ENCODE measurements at regions not wholly inside any gene's neighbourhood (a gene's known extent, or its start where the extent isn't known, plus 50 kb on each side); places are given as distances from the start of the nearest gene placed in this dataset.

DNA sequence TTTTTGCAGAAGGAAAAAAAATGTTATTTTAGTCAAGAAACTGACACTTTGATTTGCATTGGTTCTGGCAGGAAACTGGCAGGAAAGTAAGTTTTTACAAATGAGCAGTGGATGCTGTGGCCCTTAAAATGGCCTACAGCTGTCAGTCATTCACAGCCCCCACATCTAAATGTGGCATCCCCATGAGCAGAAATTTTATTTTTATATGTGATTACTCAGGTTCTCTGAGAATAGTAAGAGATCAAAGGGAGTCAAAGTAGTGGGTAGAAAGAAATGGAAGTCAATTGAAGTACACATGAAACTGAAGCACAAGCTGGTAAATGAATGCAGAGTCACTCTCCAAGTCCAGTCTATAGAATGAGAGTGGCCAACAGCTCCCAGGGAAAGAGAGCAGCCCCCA, 80.3 kb downstream of the ENC1 start:
- H3K4me3 ChIP-seq, result no peak overlapping the region
- TF ChIP-seq POLR2AphosphoS5 (IDR thresholded peaks at IDR 0.05) (no peak), EP300 (IDR thresholded peaks at IDR 0.05) (no peak), POLR2A (IDR thresholded peaks at IDR 0.05) (no peak)
- TF ChIP-seq, protein P1, sequence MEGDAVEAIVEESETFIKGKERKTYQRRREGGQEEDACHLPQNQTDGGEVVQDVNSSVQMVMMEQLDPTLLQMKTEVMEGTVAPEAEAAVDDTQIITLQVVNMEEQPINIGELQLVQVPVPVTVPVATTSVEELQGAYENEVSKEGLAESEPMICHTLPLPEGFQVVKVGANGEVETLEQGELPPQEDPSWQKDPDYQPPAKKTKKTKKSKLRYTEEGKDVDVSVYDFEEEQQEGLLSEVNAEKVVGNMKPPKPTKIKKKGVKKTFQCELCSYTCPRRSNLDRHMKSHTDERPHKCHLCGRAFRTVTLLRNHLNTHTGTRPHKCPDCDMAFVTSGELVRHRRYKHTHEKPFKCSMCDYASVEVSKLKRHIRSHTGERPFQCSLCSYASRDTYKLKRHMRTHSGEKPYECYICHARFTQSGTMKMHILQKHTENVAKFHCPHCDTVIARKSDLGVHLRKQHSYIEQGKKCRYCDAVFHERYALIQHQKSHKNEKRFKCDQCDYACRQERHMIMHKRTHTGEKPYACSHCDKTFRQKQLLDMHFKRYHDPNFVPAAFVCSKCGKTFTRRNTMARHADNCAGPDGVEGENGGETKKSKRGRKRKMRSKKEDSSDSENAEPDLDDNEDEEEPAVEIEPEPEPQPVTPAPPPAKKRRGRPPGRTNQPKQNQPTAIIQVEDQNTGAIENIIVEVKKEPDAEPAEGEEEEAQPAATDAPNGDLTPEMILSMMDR (IDR thresholded peaks at IDR 0.05), result no peak
- H3K9me3 ChIP-seq, result no peaks in the 10 kb centered on the region
- no peak for DNase-seq (ENCODE audit: low spot score in 2 of 2)
- H3K27ac ChIP-seq, result no peak overlapping the region
- no peaks in the 10 kb centered on the region for H3K36me3 ChIP-seq
- no peaks in the 10 kb centered on the region for H3K27me3 ChIP-seq
- H3K4me1 ChIP-seq, result no peaks in the 10 kb centered on the region

DNA sequence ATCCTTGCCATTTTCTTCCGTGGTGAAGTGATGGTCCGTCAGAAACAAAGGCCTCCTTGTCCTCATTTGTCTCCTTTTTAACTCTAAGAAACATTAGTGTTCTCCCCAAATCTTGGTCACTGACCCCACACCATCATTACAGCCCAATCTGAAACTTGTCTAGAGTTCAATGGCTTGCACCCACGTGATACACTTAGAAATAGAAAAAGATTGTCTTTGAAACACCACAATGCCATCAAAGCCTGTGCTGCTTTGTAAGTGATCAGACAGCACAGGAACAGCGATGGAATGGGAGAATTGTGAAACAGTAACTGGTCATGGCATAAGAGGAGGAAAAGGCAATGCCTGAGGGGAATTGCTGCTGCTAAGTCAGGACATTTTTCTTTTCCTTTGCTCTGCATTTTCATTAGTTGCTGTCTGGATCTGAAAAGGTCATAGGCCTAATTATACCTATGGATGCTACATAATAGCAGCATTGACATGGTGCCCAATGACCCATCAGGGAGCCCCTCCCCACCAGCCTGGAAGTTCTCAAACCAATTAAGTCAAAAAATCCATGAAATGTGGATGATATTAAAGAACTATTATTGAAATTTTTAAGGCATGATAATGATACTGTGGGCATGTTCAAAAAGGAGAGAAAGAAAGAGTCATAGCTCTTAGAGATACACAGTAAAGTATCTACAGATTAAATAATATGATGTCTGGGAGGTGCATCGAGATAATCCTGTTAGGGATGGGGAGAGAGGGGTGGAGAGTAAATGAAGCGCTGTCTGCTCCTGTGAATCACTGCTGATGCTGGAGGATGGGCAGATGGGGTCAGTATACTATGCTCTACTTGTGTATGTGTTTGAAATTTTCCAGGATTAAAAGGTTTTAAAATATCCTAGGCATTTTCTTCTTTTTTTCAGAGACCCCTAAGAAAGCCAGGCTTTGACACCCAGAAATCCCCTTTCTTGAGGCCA, 83.6 kb downstream of the ENC1 start:
- H3K27me3 ChIP-seq, result no peaks in the 10 kb centered on the region
- WGBS, result 85% methylated on average over 6 of the region's 6 CpGs
- H3K9me3 ChIP-seq, result no peaks in the 10 kb centered on the region
- H3K4me3 ChIP-seq, result no peak overlapping the region
- H3K36me3 ChIP-seq, result no peaks in the 10 kb centered on the region
- H3K4me1 ChIP-seq, result no peaks in the 10 kb centered on the region
- H3K27ac ChIP-seq, result no peak overlapping the region
- DNase-seq (ENCODE audit: low spot score in 2 of 2), result no peak
- TF ChIP-seq EP300 (IDR thresholded peaks at IDR 0.05) (no peak), POLR2AphosphoS5 (IDR thresholded peaks at IDR 0.05) (no peak), POLR2A (IDR thresholded peaks at IDR 0.05) (no peak)
- TF ChIP-seq, protein P1 (IDR thresholded peaks at IDR 0.05), result no peak

DNA sequence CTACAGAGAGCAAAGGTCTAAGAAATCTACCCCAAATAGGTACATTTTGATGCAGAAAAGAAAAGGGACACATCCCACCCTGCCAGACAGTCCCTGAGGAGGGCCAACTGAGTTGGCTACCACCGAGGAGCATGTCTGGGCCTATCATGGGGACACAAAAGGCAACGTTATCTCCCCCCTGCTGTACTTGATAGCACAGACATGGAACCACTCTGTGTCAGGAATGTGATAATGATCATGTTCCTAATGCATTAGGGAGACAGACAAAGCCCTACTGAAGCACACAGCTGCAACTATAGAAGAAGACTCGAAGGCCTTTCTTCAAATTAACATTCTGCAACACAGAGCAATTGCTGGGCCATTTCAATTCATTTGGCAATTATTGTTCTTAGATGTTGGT, 84.5 kb downstream of the ENC1 start:
- Histone ChIP-seq H3K27ac (no peak overlapping the region), H3K36me3 (no peaks in the 10 kb centered on the region), H3K4me3 (no peak overlapping the region), H3K9me3 (no peaks in the 10 kb centered on the region), H3K27me3 (no peaks in the 10 kb centered on the region), H3K4me1 (no peaks in the 10 kb centered on the region)
- TF ChIP-seq EP300 (IDR thresholded peaks at IDR 0.05) (no peak), POLR2AphosphoS5 (IDR thresholded peaks at IDR 0.05) (no peak), POLR2A (IDR thresholded peaks at IDR 0.05) (no peak)
- TF ChIP-seq, protein P1 (IDR thresholded peaks at IDR 0.05), result no peak
- DNase-seq (ENCODE audit: low spot score in 2 of 2), result no peak
- WGBS, result 85% methylated on average over 3 of the region's 3 CpGs

DNA sequence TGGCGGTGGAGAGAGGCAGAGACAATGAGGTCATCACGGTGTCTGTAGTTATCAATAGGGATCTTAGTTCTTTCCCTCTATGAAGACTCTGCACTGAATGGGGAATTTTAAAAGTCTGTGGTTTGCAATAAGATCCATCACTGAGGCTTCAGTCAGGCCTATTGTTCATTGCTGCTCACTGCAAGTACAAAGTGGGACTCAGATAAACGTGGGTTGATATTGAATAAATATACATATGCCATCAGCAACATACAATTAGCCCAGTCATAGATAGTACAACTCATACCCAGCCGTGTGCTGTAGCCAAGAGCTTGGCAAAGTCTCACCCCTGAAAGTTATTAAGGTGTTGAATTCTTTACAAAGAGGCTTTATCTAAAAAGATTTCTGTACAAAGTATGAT, 88.4 kb downstream of the ENC1 start:
- Histone ChIP-seq H3K27me3 (no peaks in the 10 kb centered on the region), H3K9me3 (no peaks in the 10 kb centered on the region), H3K36me3 (no peaks in the 10 kb centered on the region), H3K27ac (no peak overlapping the region), H3K4me3 (no peak overlapping the region), H3K4me1 (no peaks in the 10 kb centered on the region)
- TF ChIP-seq, protein P1 (IDR thresholded peaks at IDR 0.05), result no peak
- TF ChIP-seq POLR2A (IDR thresholded peaks at IDR 0.05) (no peak), EP300 (IDR thresholded peaks at IDR 0.05) (no peak), POLR2AphosphoS5 (IDR thresholded peaks at IDR 0.05) (no peak)
- WGBS, result 74% methylated on average over 4 of the region's 4 CpGs
- no peak for DNase-seq (ENCODE audit: low spot score in 2 of 2)

DNA sequence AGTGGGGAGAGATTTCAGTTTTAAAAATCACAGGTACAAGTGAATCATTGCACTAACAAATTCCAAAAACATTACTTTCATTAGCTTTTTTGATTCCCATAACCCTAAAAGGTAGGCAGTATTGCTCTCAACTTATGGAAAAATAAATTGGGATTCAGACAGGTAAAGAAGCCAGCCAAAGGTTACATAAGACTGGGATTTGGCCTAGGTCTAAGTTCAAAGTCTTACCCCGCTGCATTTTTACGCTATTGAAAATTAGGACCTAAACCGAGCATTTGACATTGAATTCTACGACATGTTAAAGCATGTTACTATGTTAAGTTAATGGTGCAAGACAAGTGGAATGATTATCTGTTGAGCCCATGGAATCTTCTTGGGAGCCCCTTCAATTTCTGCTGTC, 89.6 kb downstream of the ENC1 start:
- Histone ChIP-seq H3K4me1 (no peaks in the 10 kb centered on the region), H3K4me3 (no peak overlapping the region), H3K9me3 (no peaks in the 10 kb centered on the region), H3K27ac (no peak overlapping the region), H3K36me3 (no peaks in the 10 kb centered on the region), H3K27me3 (no peaks in the 10 kb centered on the region)
- no peak for DNase-seq (ENCODE audit: low spot score in 2 of 2)
- 67% methylated on average over 4 of the region's 4 CpGs for WGBS
- no peak for TF ChIP-seq POLR2A (IDR thresholded peaks at IDR 0.05)
- TF ChIP-seq POLR2AphosphoS5 (IDR thresholded peaks at IDR 0.05), result no peak
- TF ChIP-seq, protein P1 (IDR thresholded peaks at IDR 0.05), result no peak
- TF ChIP-seq EP300 (IDR thresholded peaks at IDR 0.05), result no peak
